PC-3 (cell line): ENCODE measurements at regions not wholly inside any gene's neighbourhood (a gene's known extent, or its start where the extent isn't known, plus 50 kb on each side); places are given as distances from the start of the nearest gene placed in this dataset.

Source experiments
- CTCF ChIP-seq: fragments of 300-600 bp; sonication (generic); conservative IDR thresholded peaks from 2 replicates; pipeline ENCODE4 v1.5.1; 2017; ENCODE audit warnings: antibody characterized with exemption, low read depth, mild to moderate bottlenecking, low read length
- EZH2 ChIP-seq: fragments of 300-600 bp; sonication (generic); IDR thresholded peaks from one replicate; pipeline ENCODE4 v1.6.1; 2017; ENCODE audit warnings: antibody characterized with exemption, mild to moderate bottlenecking, low read length; ENCODE audit not compliant: unreplicated experiment

- TF ChIP-seq CTCF (no peak), EZH2 (no peak)
Measured at GRCh38 chr1:96982118-96982517, 260.5 kb downstream of the PTBP2 start.
